OCI-LY3 (cell line): ENCODE measurements at regions not wholly inside any gene's neighbourhood (a gene's known extent, or its start where the extent isn't known, plus 50 kb on each side); places are given as distances from the start of the nearest gene placed in this dataset.

Experiments
- EZH2phosphoT487 ChIP-seq: fragments of 200-600 bp; shearing (Covaris generic); IDR thresholded peaks from 2 replicates; pipeline ENCODE4 v1.6.1; 2018; ENCODE audit warnings: antibody characterized with exemption, mixed run types, low read depth
- TF ChIP-seq, protein P1 (sequence below): fragments of 200-600, 300-600 bp; sonication (generic); IDR thresholded peaks from 2 replicates; pipeline ENCODE4 v1.5.1; 2014; ENCODE audit warnings: antibody characterized with exemption, low read length, low read depth

DNA sequence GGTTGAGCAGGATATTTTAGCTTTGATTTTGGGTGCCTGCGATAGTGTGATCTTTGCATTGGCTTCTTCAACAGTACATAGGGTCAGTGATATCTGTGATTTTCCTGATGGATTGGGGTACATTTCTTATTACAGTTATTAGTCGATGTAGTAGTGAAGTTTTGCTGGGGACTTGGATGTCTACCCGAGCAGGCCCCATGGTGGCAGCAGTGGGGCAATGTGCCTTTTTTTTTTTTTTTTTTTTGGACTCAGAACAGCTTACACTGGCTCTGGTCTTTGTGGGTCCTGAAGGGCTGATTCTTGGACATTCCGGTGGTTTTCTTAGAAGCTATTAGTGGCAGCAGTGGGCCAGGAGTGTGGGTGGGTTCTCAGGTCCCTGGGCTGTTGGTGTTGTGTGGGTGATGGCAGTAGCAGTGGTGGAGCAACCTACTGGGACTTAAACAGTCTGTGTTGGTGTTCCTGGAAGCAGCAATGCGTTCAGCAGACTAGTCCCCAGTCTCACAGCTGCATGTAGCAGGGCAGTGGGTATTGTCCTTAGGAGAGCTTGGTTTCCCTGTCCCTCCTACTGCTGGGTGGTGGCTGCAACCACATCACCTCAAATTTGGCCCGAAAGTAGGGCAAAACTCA is 53.7 kb upstream of the SLC4A10 start:
- TF ChIP-seq, protein P1, sequence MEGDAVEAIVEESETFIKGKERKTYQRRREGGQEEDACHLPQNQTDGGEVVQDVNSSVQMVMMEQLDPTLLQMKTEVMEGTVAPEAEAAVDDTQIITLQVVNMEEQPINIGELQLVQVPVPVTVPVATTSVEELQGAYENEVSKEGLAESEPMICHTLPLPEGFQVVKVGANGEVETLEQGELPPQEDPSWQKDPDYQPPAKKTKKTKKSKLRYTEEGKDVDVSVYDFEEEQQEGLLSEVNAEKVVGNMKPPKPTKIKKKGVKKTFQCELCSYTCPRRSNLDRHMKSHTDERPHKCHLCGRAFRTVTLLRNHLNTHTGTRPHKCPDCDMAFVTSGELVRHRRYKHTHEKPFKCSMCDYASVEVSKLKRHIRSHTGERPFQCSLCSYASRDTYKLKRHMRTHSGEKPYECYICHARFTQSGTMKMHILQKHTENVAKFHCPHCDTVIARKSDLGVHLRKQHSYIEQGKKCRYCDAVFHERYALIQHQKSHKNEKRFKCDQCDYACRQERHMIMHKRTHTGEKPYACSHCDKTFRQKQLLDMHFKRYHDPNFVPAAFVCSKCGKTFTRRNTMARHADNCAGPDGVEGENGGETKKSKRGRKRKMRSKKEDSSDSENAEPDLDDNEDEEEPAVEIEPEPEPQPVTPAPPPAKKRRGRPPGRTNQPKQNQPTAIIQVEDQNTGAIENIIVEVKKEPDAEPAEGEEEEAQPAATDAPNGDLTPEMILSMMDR, result peak; percentile 44
- TF ChIP-seq EZH2phosphoT487, result no peak
